ENCODE measurements at regions not wholly inside any gene's neighbourhood (a gene's known extent, or its start where the extent isn't known, plus 50 kb on each side); places are given as distances from the start of the nearest gene placed in this dataset.

GRCh38 chr12:23424685-23425084, 524.8 kb downstream of the SOX5 start:
- WGBS (ENCODE audit: insufficient coverage): 92% methylated on average over 8 of the region's 9 CpGs
- no peak overlapping the region for H3K4me2 ChIP-seq (replicated peaks; ENCODE audit: low read depth, low read length, poor library complexity, severe bottlenecking)
- DNase-seq (no peak), ATAC-seq (ENCODE audit: low read depth) (no peak)
- no peak overlapping the region for H3K27ac Mint-ChIP-seq
- no peak overlapping the region for H3K4me3 ChIP-seq (ENCODE audit: control extremely low read depth in 1 of 5, extremely low read depth in 1 of 5, insufficient read depth in 1 of 5, low read depth in 2 of 5, low read length in 4 of 5)
- H3K27me3 Mint-ChIP-seq: peaks cover 6% of the 10 kb centered on the region
- TF ChIP-seq EZH2 (IDR thresholded peaks at IDR 0.05; ENCODE audit: borderline replicate concordance, insufficient read depth, low read depth, low read length, poor library complexity, severe bottlenecking) (no peak), CTCF (IDR thresholded peaks at IDR 0.05) (no peak)
- no peaks in the 10 kb centered on the region for H3K9me3 Mint-ChIP-seq (ENCODE audit: insufficient read depth)
- H3K4me1 Mint-ChIP-seq: no peaks in the 10 kb centered on the region
- H3K79me2 ChIP-seq (ENCODE audit: control insufficient read depth, insufficient read depth, low read length): no peaks in the 10 kb centered on the region
- no peak overlapping the region for H3K27ac ChIP-seq (ENCODE audit: low read length in 2 of 2)
- no peaks in the 10 kb centered on the region for H3K4me1 ChIP-seq (ENCODE audit: control insufficient read depth in 2 of 2, insufficient read depth in 2 of 2, low read length in 2 of 2)
- no peak overlapping the region for H3K4me3 Mint-ChIP-seq
- H3K36me3 ChIP-seq (replicated peaks in 1 of 2; ENCODE audit: control extremely low read depth in 1 of 2, control insufficient read depth in 1 of 2, extremely low read depth in 1 of 2, insufficient read depth in 2 of 2, low read length in 1 of 2): no peaks in the 10 kb centered on the region
- no peak overlapping the region for H2AFZ ChIP-seq (ENCODE audit: insufficient read depth, low read depth, low read length, poor library complexity, severe bottlenecking)
- intact Hi-C loops (cut with micrococcal nuclease): no loop called here
- ChIA-PET POLR2A (no interaction called here), CTCF (no interaction called here)
- H3K27me3 ChIP-seq (replicated peaks in 1 of 4; ENCODE audit: control extremely low read depth in 1 of 4, control insufficient read depth in 3 of 4, insufficient read depth in 4 of 4, low read length in 3 of 4): peaks cover 0 to 3% (median 0%) of the 10 kb centered on the region in 4 experiments
- H3K9me3 ChIP-seq (ENCODE audit: control extremely low read depth in 1 of 3, control insufficient read depth in 2 of 3, insufficient read depth in 1 of 3, low read length in 2 of 3): no peaks in the 10 kb centered on the region
- no peaks in the 10 kb centered on the region for H4K20me1 ChIP-seq (ENCODE audit: control insufficient read depth, insufficient read depth, low read length, poor library complexity, severe bottlenecking)
- no peak overlapping the region for H3K9ac ChIP-seq (ENCODE audit: low read length)

GRCh38 chr12:23426328-23426727, 523.1 kb downstream of the SOX5 start:
- H3K27ac Mint-ChIP-seq: no peak overlapping the region
- Histone ChIP-seq H2AFZ (ENCODE audit: insufficient read depth, low read depth, low read length, poor library complexity, severe bottlenecking) (no peak overlapping the region), H3K4me2 (replicated peaks; ENCODE audit: low read depth, low read length, poor library complexity, severe bottlenecking) (no peak overlapping the region), H3K4me3 (ENCODE audit: control extremely low read depth in 1 of 5, extremely low read depth in 1 of 5, insufficient read depth in 1 of 5, low read depth in 2 of 5, low read length in 4 of 5) (no peak overlapping the region), H4K20me1 (ENCODE audit: control insufficient read depth, insufficient read depth, low read length, poor library complexity, severe bottlenecking) (no peaks in the 10 kb centered on the region), H3K9ac (ENCODE audit: low read length) (no peak overlapping the region), H3K9me3 (ENCODE audit: control extremely low read depth in 1 of 3, control insufficient read depth in 2 of 3, insufficient read depth in 1 of 3, low read length in 2 of 3) (no peaks in the 10 kb centered on the region), H3K27me3 (replicated peaks in 1 of 4; ENCODE audit: control extremely low read depth in 1 of 4, control insufficient read depth in 3 of 4, insufficient read depth in 4 of 4, low read length in 3 of 4) (peaks cover 0 to 3% (median 0%) of the 10 kb centered on the region in 4 experiments), H3K79me2 (ENCODE audit: control insufficient read depth, insufficient read depth, low read length) (no peaks in the 10 kb centered on the region), H3K27ac (ENCODE audit: low read length in 2 of 2) (no peak overlapping the region), H3K4me1 (ENCODE audit: control insufficient read depth in 2 of 2, insufficient read depth in 2 of 2, low read length in 2 of 2) (no peaks in the 10 kb centered on the region), H3K36me3 (replicated peaks in 1 of 2; ENCODE audit: control extremely low read depth in 1 of 2, control insufficient read depth in 1 of 2, extremely low read depth in 1 of 2, insufficient read depth in 2 of 2, low read length in 1 of 2) (no peaks in the 10 kb centered on the region)
- no peak for TF ChIP-seq CTCF (IDR thresholded peaks at IDR 0.05)
- no peak for TF ChIP-seq EZH2 (IDR thresholded peaks at IDR 0.05; ENCODE audit: borderline replicate concordance, insufficient read depth, low read depth, low read length, poor library complexity, severe bottlenecking)
- no peaks in the 10 kb centered on the region for H3K4me1 Mint-ChIP-seq
- no peak for ATAC-seq (ENCODE audit: low read depth)
- ChIA-PET POLR2A (no interaction called here), CTCF (interaction anchor here (0.7 kb wide), 1 partner anchor 71 kb away, joined by 3 read pairs; no protein-coding TSS in a partner anchor)
- intact Hi-C loops (cut with micrococcal nuclease): no loop called here
- peaks cover 6% of the 10 kb centered on the region for H3K27me3 Mint-ChIP-seq
- no peak overlapping the region for H3K4me3 Mint-ChIP-seq
- WGBS (ENCODE audit: insufficient coverage): no CpG with 5 or more reads among the region's 6 CpGs
- no peak for DNase-seq
- peaks cover 2% of the 10 kb centered on the region for H3K9me3 Mint-ChIP-seq (ENCODE audit: insufficient read depth)

All from B cell (primary cell).